Spleen (tissue), 7 donors: ENCODE measurements at regions not wholly inside any gene's neighbourhood (a gene's known extent, or its start where the extent isn't known, plus 50 kb on each side); places are given as distances from the start of the nearest gene placed in this dataset.

Experiments used
- CTCF ChIP-seq, 11 experiments: fragments of 200-600 bp in 7 of 11; fragments of 450-650 bp in 4 of 11; sonication (generic) in 4 of 11; IDR thresholded peaks in 8 of 11; conservative IDR thresholded peaks in 3 of 11; 1 replicate in 7 of 11; 2 replicates in 4 of 11; pipeline versions ENCODE4 v1.4.0 to v1.8.0; 2016 to 2021; ENCODE audit warnings: antibody characterized with exemption in 11 of 11, inconsistent platforms in 4 of 11, mild to moderate bottlenecking in 1 of 11
- POLR2AphosphoS5 ChIP-seq, 3 donors: sonication (generic); formaldehyde crosslinking; IDR thresholded peaks; one replicate each; pipeline ENCODE4 v1.5.1; 2017; ENCODE audit warnings: antibody characterized with exemption in 3 of 3
- donor health status: DM: no; HTN: no; CAD: no; lungs with moderate emphysema.
- donor health status: DM: no; HTN: no; CAD: no.
- donor health status: DM: no; HTN: no; CAD: no.

GRCh38 chr2:226066391-226066790, 666.9 kb downstream of the NYAP2 start:
- no peak for TF ChIP-seq CTCF (IDR thresholded peaks at IDR 0.05 in 8 of 11, conservative IDR thresholded peaks at IDR 0.05 in 3 of 11)
- no peak for TF ChIP-seq POLR2AphosphoS5 (IDR thresholded peaks at IDR 0.05)
